ENCODE measurements at regions not wholly inside any gene's neighbourhood (a gene's known extent, or its start where the extent isn't known, plus 50 kb on each side); places are given as distances from the start of the nearest gene placed in this dataset.

- no peak for DNase-seq
- CTCF ChIA-PET: interaction anchor here (0.9 kb wide), 1 partner anchor 43 kb away, joined by 3 read pairs; no protein-coding TSS in a partner anchor
- H3K27ac Mint-ChIP-seq: no peak overlapping the region
- peaks cover 10% of the 10 kb centered on the region for H3K27me3 Mint-ChIP-seq
- peaks cover 6% of the 10 kb centered on the region for H3K9me3 Mint-ChIP-seq
- no peak overlapping the region for H3K4me3 Mint-ChIP-seq
- H3K36me3 Mint-ChIP-seq: no peaks in the 10 kb centered on the region
- H3K4me1 Mint-ChIP-seq: no peaks in the 10 kb centered on the region
Measured at GRCh38 chr9:107180206-107180605, 102.9 kb upstream of the RAD23B start.

- CTCF ChIA-PET: no interaction called here
- Mint-ChIP-seq H3K27me3 (peaks cover 10% of the 10 kb centered on the region), H3K4me1 (no peaks in the 10 kb centered on the region), H3K4me3 (no peak overlapping the region), H3K27ac (no peak overlapping the region), H3K36me3 (no peaks in the 10 kb centered on the region), H3K9me3 (peaks cover 6% of the 10 kb centered on the region)
- DNase-seq: no peak
Measured at GRCh38 chr9:107183176-107183575, 99.9 kb upstream of the RAD23B start.

GRCh38 chr9:107188376-107188775 is 94.7 kb upstream of the RAD23B start:
- Mint-ChIP-seq H3K4me3 (no peak overlapping the region), H3K27me3 (peaks cover 16% of the 10 kb centered on the region), H3K27ac (no peak overlapping the region), H3K36me3 (no peaks in the 10 kb centered on the region), H3K9me3 (no peaks in the 10 kb centered on the region), H3K4me1 (no peaks in the 10 kb centered on the region)
- no peak for DNase-seq
- CTCF ChIA-PET: interaction anchor here (1.5 kb wide), 1 partner anchor 153 kb away, joined by 3 read pairs; no protein-coding TSS in a partner anchor

- Mint-ChIP-seq H3K36me3 (no peaks in the 10 kb centered on the region), H3K27me3 (peaks cover 13% of the 10 kb centered on the region), H3K9me3 (no peaks in the 10 kb centered on the region), H3K27ac (no peak overlapping the region), H3K4me3 (no peak overlapping the region), H3K4me1 (no peaks in the 10 kb centered on the region)
- DNase-seq: no peak
- CTCF ChIA-PET: no interaction called here
Measured at GRCh38 chr9:107190061-107190935, 92.8 kb upstream of the RAD23B start.

GRCh38 chr9:107190936-107191290 is 92.2 kb upstream of the RAD23B start:
- H3K27me3 Mint-ChIP-seq: peaks cover 16% of the 10 kb centered on the region
- no peak overlapping the region for H3K27ac Mint-ChIP-seq
- no peak for DNase-seq
- H3K9me3 Mint-ChIP-seq: no peaks in the 10 kb centered on the region
- H3K4me3 Mint-ChIP-seq: no peak overlapping the region
- H3K36me3 Mint-ChIP-seq: no peaks in the 10 kb centered on the region
- H3K4me1 Mint-ChIP-seq: no peaks in the 10 kb centered on the region
- CTCF ChIA-PET: no interaction called here

- Mint-ChIP-seq H3K4me1 (no peaks in the 10 kb centered on the region), H3K9me3 (no peaks in the 10 kb centered on the region), H3K4me3 (no peak overlapping the region), H3K36me3 (no peaks in the 10 kb centered on the region), H3K27ac (no peak overlapping the region), H3K27me3 (peaks cover 16% of the 10 kb centered on the region)
- no peak for DNase-seq
- CTCF ChIA-PET: no interaction called here
Measured at GRCh38 chr9:107193251-107193650, 89.8 kb upstream of the RAD23B start.

- Mint-ChIP-seq H3K27me3 (peaks cover 4% of the 10 kb centered on the region), H3K4me1 (no peaks in the 10 kb centered on the region), H3K36me3 (no peaks in the 10 kb centered on the region), H3K9me3 (peaks cover 2% of the 10 kb centered on the region), H3K4me3 (no peak overlapping the region), H3K27ac (no peak overlapping the region)
- CTCF ChIA-PET: no interaction called here
- no peak for DNase-seq
Measured at GRCh38 chr9:107198718-107199117, 84.4 kb upstream of the RAD23B start.

- H3K27me3 Mint-ChIP-seq: peaks cover 4% of the 10 kb centered on the region
- CTCF ChIA-PET: no interaction called here
Measured at GRCh38 chr9:107208121-107208520, 75.0 kb upstream of the RAD23B start.

GRCh38 chr9:107210775-107211174 is 72.3 kb upstream of the RAD23B start:
- no peaks in the 10 kb centered on the region for H3K9me3 Mint-ChIP-seq
- CTCF ChIA-PET: no interaction called here
- H3K36me3 Mint-ChIP-seq: no peaks in the 10 kb centered on the region
- peaks cover 3% of the 10 kb centered on the region for H3K27me3 Mint-ChIP-seq
- H3K4me3 Mint-ChIP-seq: no peak overlapping the region
- H3K4me1 Mint-ChIP-seq: peaks cover 10% of the 10 kb centered on the region
- no peak overlapping the region for H3K27ac Mint-ChIP-seq
- DNase-seq: no peak

More at GRCh38 chr9:107208121-107208520, 75.0 kb upstream of the RAD23B start:
- H3K4me1 Mint-ChIP-seq: peaks cover 1% of the 10 kb centered on the region
- no peak overlapping the region for H3K27ac Mint-ChIP-seq
- no peaks in the 10 kb centered on the region for H3K9me3 Mint-ChIP-seq
- no peak overlapping the region for H3K4me3 Mint-ChIP-seq
- no peak for DNase-seq
- no peaks in the 10 kb centered on the region for H3K36me3 Mint-ChIP-seq

- Mint-ChIP-seq H3K4me3 (no peak overlapping the region), H3K27ac (no peak overlapping the region), H3K27me3 (no peaks in the 10 kb centered on the region), H3K9me3 (no peaks in the 10 kb centered on the region), H3K4me1 (peaks cover 10% of the 10 kb centered on the region), H3K36me3 (no peaks in the 10 kb centered on the region)
- CTCF ChIA-PET: no interaction called here
- DNase-seq: no peak
Measured at GRCh38 chr9:107211284-107211923, 71.7 kb upstream of the RAD23B start.

- no peak overlapping the region for H3K27ac Mint-ChIP-seq
- no peak overlapping the region for H3K4me3 Mint-ChIP-seq
- peaks cover 10% of the 10 kb centered on the region for H3K4me1 Mint-ChIP-seq
- no peaks in the 10 kb centered on the region for H3K27me3 Mint-ChIP-seq
- no peak for DNase-seq
- no peaks in the 10 kb centered on the region for H3K36me3 Mint-ChIP-seq
- CTCF ChIA-PET: interaction anchor here (1.0 kb wide), 1 partner anchor 58 kb away, joined by 3 read pairs; no protein-coding TSS in a partner anchor
- H3K9me3 Mint-ChIP-seq: no peaks in the 10 kb centered on the region
Measured at GRCh38 chr9:107212613-107213012, 70.5 kb upstream of the RAD23B start.

GRCh38 chr9:107213080-107213479 is 70.0 kb upstream of the RAD23B start:
- Mint-ChIP-seq H3K4me1 (peaks cover 10% of the 10 kb centered on the region), H3K27me3 (no peaks in the 10 kb centered on the region), H3K4me3 (no peak overlapping the region), H3K27ac (no peak overlapping the region), H3K36me3 (no peaks in the 10 kb centered on the region), H3K9me3 (no peaks in the 10 kb centered on the region)
- no peak for DNase-seq
- CTCF ChIA-PET: interaction anchor here (1.0 kb wide), 1 partner anchor 58 kb away, joined by 3 read pairs; no protein-coding TSS in a partner anchor

GRCh38 chr9:107213561-107214028 is 69.5 kb upstream of the RAD23B start:
- peak overlapping the region; percentile 46 for H3K27ac Mint-ChIP-seq
- H3K36me3 Mint-ChIP-seq: no peaks in the 10 kb centered on the region
- H3K4me1 Mint-ChIP-seq: peaks cover 10% of the 10 kb centered on the region
- no peaks in the 10 kb centered on the region for H3K27me3 Mint-ChIP-seq
- no peak overlapping the region for H3K4me3 Mint-ChIP-seq
- CTCF ChIA-PET: interaction anchor here (1.0 kb wide), 1 partner anchor 57 kb away, joined by 3 read pairs; no protein-coding TSS in a partner anchor
- H3K9me3 Mint-ChIP-seq: no peaks in the 10 kb centered on the region
- DNase-seq: no peak

- Mint-ChIP-seq H3K36me3 (no peaks in the 10 kb centered on the region), H3K27ac (no peak overlapping the region), H3K4me1 (peaks cover 10% of the 10 kb centered on the region), H3K9me3 (no peaks in the 10 kb centered on the region), H3K4me3 (no peak overlapping the region), H3K27me3 (no peaks in the 10 kb centered on the region)
- DNase-seq: no peak
- CTCF ChIA-PET: no interaction called here
Measured at GRCh38 chr9:107214381-107214780, 68.7 kb upstream of the RAD23B start.

GRCh38 chr9:107214915-107215314 is 68.2 kb upstream of the RAD23B start:
- H3K27me3 Mint-ChIP-seq: no peaks in the 10 kb centered on the region

More at GRCh38 chr9:107214915-107215314, 68.2 kb upstream of the RAD23B start:
- Mint-ChIP-seq H3K4me3 (no peak overlapping the region), H3K9me3 (no peaks in the 10 kb centered on the region), H3K4me1 (peaks cover 10% of the 10 kb centered on the region), H3K27ac (no peak overlapping the region), H3K36me3 (no peaks in the 10 kb centered on the region)
- CTCF ChIA-PET: no interaction called here
- DNase-seq: no peak

Data from activated naive CD4-positive, alpha-beta T cell treated with anti-CD3 and anti-CD28 coated beads, Interleukin-2, amount 10 ng/mL, durations not matched to agents 7 days and 5 days (primary cell).